DMS53 treated with DMSO at 0.1 percent for 48 hours (cell line): ENCODE measurements at regions not wholly inside any gene's neighbourhood (a gene's known extent, or its start where the extent isn't known, plus 50 kb on each side); places are given as distances from the start of the nearest gene placed in this dataset.

Source experiments
- DNase-seq: peaks from one replicate; lab custom pipeline; 2025; ENCODE audit not compliant: unreplicated experiment; lab: John Stamatoyannopoulos, UW

GRCh38 chr6:110538416-110539160 is 62.2 kb upstream of the SLC22A16 start:
- DNase-seq, result no peak

- DNase-seq, result peak; percentile 57
These were observed 61.1 kb upstream of the SLC22A16 start for GRCh38 chr6:110537208-110538123.

GRCh38 chr6:110534731-110535492 is 58.5 kb upstream of the SLC22A16 start:
- DNase-seq, result no peak

GRCh38 chr6:110532431-110532830 is 56.0 kb upstream of the SLC22A16 start:
- no peak for DNase-seq

GRCh38 chr6:110530671-110531070 is 54.3 kb upstream of the SLC22A16 start:
- no peak for DNase-seq

- no peak for DNase-seq
These were observed 53.5 kb upstream of the SLC22A16 start for GRCh38 chr6:110529907-110530306.

GRCh38 chr6:110529355-110529754 is 52.9 kb upstream of the SLC22A16 start:
- no peak for DNase-seq

GRCh38 chr6:110528930-110529325 is 52.5 kb upstream of the SLC22A16 start:
- no peak for DNase-seq

- peak; percentile 34 for DNase-seq
These were observed 51.9 kb upstream of the SLC22A16 start for GRCh38 chr6:110528101-110528929.

- DNase-seq, result no peak
These were observed 51.1 kb upstream of the SLC22A16 start for GRCh38 chr6:110527516-110527915.

- no peak for DNase-seq
These were observed 50.3 kb upstream of the SLC22A16 start for GRCh38 chr6:110526726-110527125.
